GM12878 (cell line): ENCODE measurements at regions not wholly inside any gene's neighbourhood (a gene's known extent, or its start where the extent isn't known, plus 50 kb on each side); places are given as distances from the start of the nearest gene placed in this dataset.

Experiments
- ATAC-seq: fragments of 200-7000 bp; cut with Tn5 transposase; 3 replicates; pipeline ENCODE4 v1.9.1; 2020; ENCODE audit warnings: mild to moderate bottlenecking, moderate library complexity
- BruUV-seq: library from RNA; stranded (reverse); fragments of 400-500 nt; replicated peaks from 2 replicates; lab custom pipeline; 2021; lab: Mats Ljungman, UMichigan
- CTCF ChIA-PET: fragments of 300-600 bp; sonication (Branson Sonifier 250); formaldehyde crosslinking; extraction: SDS; loops from one replicate; lab custom pipeline; 2021; ENCODE audit warnings: inconsistent platforms; lab: Yijun Ruan, JAX
- POLR2A ChIA-PET: fragments of 350-600 bp; formaldehyde crosslinking; extraction: SDS; loops from one replicate; lab custom pipeline; 2021; ENCODE audit warnings: inconsistent platforms; lab: Charles Lee
- RAD21 ChIA-PET: fragments of 300-600 bp; sonication (Branson Sonifier 250); formaldehyde crosslinking; loops from one replicate; lab custom pipeline; 2023; ENCODE audit warnings: antibody characterized with exemption; ENCODE audit not compliant: unreplicated experiment; lab: Charles Lee
- SMC1A ChIA-PET: fragments of 300-600 bp; sonication (Branson Sonifier 250); formaldehyde crosslinking; loops from one replicate; lab custom pipeline; 2023; ENCODE audit not compliant: unreplicated experiment, uncharacterized antibody; lab: Charles Lee
- DNase-seq: peaks from one replicate; pipeline ENCODE4 v3.0.0-alpha.2; 2011; ENCODE audit warnings: low read depth, low spot score
- FAIRE-seq: peaks from 3 replicates; lab custom pipeline; 2011; peaks lifted over from hg19 to GRCh38; lab: Jason Lieb, UNC
- H2AFZ ChIP-seq: 2 replicates; pipeline ENCODE4 v1.6.0; 2011; ENCODE audit warnings: low read depth, low read length, control low read depth; ENCODE audit not compliant: control insufficient read depth
- H3K27ac ChIP-seq: 2 replicates; pipeline ENCODE4 v1.5.1; 2011; ENCODE audit warnings: control low read depth; ENCODE audit not compliant: control insufficient read depth, insufficient read depth
- H3K27me3 ChIP-seq, 2 experiments: replicated peaks in 1 of 2; 2 replicates each; pipeline versions ENCODE4 v1.6.0 to v1.6.1; 2011; ENCODE audit warnings: low read length in 1 of 2; ENCODE audit not compliant: control insufficient read depth in 2 of 2, insufficient read depth in 2 of 2
- H3K36me3 ChIP-seq, 2 experiments: 2 replicates each; pipeline ENCODE4 v1.5.1; 2011; ENCODE audit warnings: low read length in 1 of 2; ENCODE audit not compliant: control insufficient read depth in 2 of 2, insufficient read depth in 2 of 2
- H3K4me1 ChIP-seq: 2 replicates; pipeline ENCODE4 v1.6.1; 2011; ENCODE audit warnings: mild to moderate bottlenecking, low read length, moderate library complexity, mixed read lengths; ENCODE audit not compliant: control insufficient read depth, insufficient read depth
- H3K4me2 ChIP-seq: 2 replicates; pipeline ENCODE4 v1.6.0; 2011; ENCODE audit warnings: control low read depth; ENCODE audit not compliant: control insufficient read depth, insufficient read depth
- H3K4me3 ChIP-seq: fragments of 200-600 bp; sonication (generic); 2 replicates; pipeline ENCODE4 v1.5.1; 2016
- H3K79me2 ChIP-seq: 2 replicates; pipeline ENCODE4 v1.6.0; 2011; ENCODE audit warnings: low read length; ENCODE audit not compliant: control insufficient read depth, insufficient read depth
- H3K9ac ChIP-seq: 2 replicates; pipeline ENCODE4 v1.8.0; 2011; ENCODE audit warnings: low read length, control low read depth, mixed read lengths; ENCODE audit not compliant: control insufficient read depth, insufficient read depth
- H3K9me3 ChIP-seq: replicated peaks from 3 replicates; pipeline ENCODE4 v1.5.1; 2011; ENCODE audit warnings: mild to moderate bottlenecking, low read length; ENCODE audit not compliant: control insufficient read depth, insufficient read depth
- H4K20me1 ChIP-seq: 2 replicates; pipeline ENCODE4 v1.6.0; 2011; ENCODE audit not compliant: control insufficient read depth, insufficient read depth
- BHLHE40 ChIP-seq, 2 experiments: fragments of 450-650 bp in 1 of 2; IDR thresholded peaks; 2 replicates each; pipeline ENCODE4 v1.6.1; 2011 to 2017; ENCODE audit warnings: low read depth in 2 of 2, borderline replicate concordance in 1 of 2, improper control_type of control experiment in 1 of 2, low read length in 1 of 2, mild to moderate bottlenecking in 1 of 2
- HDGF ChIP-seq: fragments of 450-650 bp; IDR thresholded peaks from 2 replicates; pipeline ENCODE4 v1.6.1; 2016; ENCODE audit warnings: antibody characterized with exemption
- KLF5 ChIP-seq: fragments of 450-650 bp; IDR thresholded peaks from 2 replicates; pipeline ENCODE4 v1.6.1; 2014; ENCODE audit warnings: mild to moderate bottlenecking; ENCODE audit not compliant: partially characterized antibody
- MEF2A ChIP-seq: IDR thresholded peaks from 2 replicates; pipeline ENCODE4 v1.6.1; 2011; ENCODE audit warnings: low read depth, mild to moderate bottlenecking, low read length, moderate library complexity; ENCODE audit not compliant: insufficient read depth
- NR2F1 ChIP-seq: fragments of 450-650 bp; conservative IDR thresholded peaks from 2 replicates; pipeline ENCODE4 v1.6.1; 2017; ENCODE audit warnings: mild to moderate bottlenecking
- RAD21 ChIP-seq: IDR thresholded peaks from 2 replicates; pipeline ENCODE4 v1.6.1; 2011; ENCODE audit warnings: mild to moderate bottlenecking, low read depth, low read length, moderate library complexity; ENCODE audit not compliant: insufficient read depth
- RELA ChIP-seq: fragments of 450-650 bp; IDR thresholded peaks from 2 replicates; pipeline ENCODE4 v1.8.0; 2014; ENCODE audit warnings: borderline replicate concordance; ENCODE audit not compliant: partially characterized antibody
- SMAD5 ChIP-seq: IDR thresholded peaks from 2 replicates; pipeline ENCODE4 v1.6.1; 2016; ENCODE audit warnings: antibody characterized with exemption, low read depth
- SMARCA5 ChIP-seq: fragments of 450-650 bp; IDR thresholded peaks from 2 replicates; pipeline ENCODE4 v1.6.1; 2017; ENCODE audit warnings: mild to moderate bottlenecking
- SMC3 ChIP-seq: IDR thresholded peaks from 2 replicates; pipeline ENCODE4 v1.6.1; 2011; ENCODE audit warnings: low read length, improper control_type of control experiment, borderline replicate concordance
- ZNF687 ChIP-seq: fragments of 450-650 bp; IDR thresholded peaks from 2 replicates; pipeline ENCODE4 v1.6.1; 2017; ENCODE audit warnings: mild to moderate bottlenecking, moderate library complexity
- ZSCAN29 ChIP-seq: fragments of 450-650 bp; IDR thresholded peaks from 2 replicates; pipeline ENCODE4 v1.6.1; 2017; ENCODE audit warnings: mild to moderate bottlenecking, moderate library complexity
- WGBS: methylation state at CpG from one replicate; pipeline ENCODE4 v1.1.6; 2016; ENCODE audit warnings: low lambda C conversion rate; ENCODE audit not compliant: insufficient replicate concordance, insufficient coverage; ENCODE audit errors: missing lambda C conversion rate; 5-methylcytosine and 5-hydroxymethylcytosine counted together
- in situ Hi-C: fragments of 300-500 bp; cut with MboI; formaldehyde crosslinking; loops from 9 replicates; pipeline ENCODE4 v1.14.3; 2018; ENCODE audit warnings: mixed read lengths
- intact Hi-C: fragments of 100-400 bp; cut with micrococcal nuclease; formaldehyde crosslinking; loops from one replicate; pipeline ENCODE4 v1.14.2; 2022; ENCODE audit not compliant: unreplicated experiment
- TF ChIP-seq, protein P1 (sequence below): fragments of 150-350 bp; IDR thresholded peaks from 2 replicates; pipeline ENCODE4 v1.6.1; 2016; ENCODE audit warnings: low read depth, low read length

DNA sequence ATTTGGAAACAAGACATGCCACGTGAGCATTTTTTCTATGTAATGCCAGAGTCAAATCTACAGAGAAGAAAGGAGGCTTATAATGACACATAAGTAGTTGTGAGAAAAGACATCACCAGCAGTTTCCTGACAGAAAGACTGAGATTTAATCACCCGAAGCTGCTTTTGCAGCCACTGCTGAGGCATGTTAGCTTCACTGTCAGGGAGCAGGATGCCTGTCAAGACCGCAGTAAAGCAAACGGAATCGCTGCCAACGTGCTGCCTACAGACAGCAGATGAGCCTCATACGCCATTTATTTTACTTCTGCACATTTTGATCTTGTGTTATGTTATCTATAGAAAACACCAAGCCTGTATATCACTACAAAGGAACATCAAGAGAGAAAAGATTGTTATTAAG is 68.7 kb upstream of the NDST3 start:
- in situ Hi-C loops = no loop called here
- H4K20me1 ChIP-seq = no peaks in the 10 kb centered on the region
- H2AFZ ChIP-seq = no peak overlapping the region
- no peaks in the 10 kb centered on the region for H3K27me3 ChIP-seq
- H3K9ac ChIP-seq = no peak overlapping the region
- no peak overlapping the region for H3K4me3 ChIP-seq
- no TSS peak for BruUV-seq
- H3K4me2 ChIP-seq = no peak overlapping the region
- TF ChIP-seq RELA (no peak), NR2F1 (no peak), ZSCAN29 (no peak), KLF5 (no peak), SMAD5 (no peak), SMARCA5 (no peak), HDGF (no peak), RAD21 (no peak), MEF2A (no peak), BHLHE40 (IDR thresholded peaks at IDR 0.05; ENCODE audit: borderline replicate concordance in 1 of 2, low read depth in 2 of 2, low read length in 1 of 2) (no peak), SMC3 (no peak), ZNF687 (no peak)
- TF ChIP-seq, protein P1, sequence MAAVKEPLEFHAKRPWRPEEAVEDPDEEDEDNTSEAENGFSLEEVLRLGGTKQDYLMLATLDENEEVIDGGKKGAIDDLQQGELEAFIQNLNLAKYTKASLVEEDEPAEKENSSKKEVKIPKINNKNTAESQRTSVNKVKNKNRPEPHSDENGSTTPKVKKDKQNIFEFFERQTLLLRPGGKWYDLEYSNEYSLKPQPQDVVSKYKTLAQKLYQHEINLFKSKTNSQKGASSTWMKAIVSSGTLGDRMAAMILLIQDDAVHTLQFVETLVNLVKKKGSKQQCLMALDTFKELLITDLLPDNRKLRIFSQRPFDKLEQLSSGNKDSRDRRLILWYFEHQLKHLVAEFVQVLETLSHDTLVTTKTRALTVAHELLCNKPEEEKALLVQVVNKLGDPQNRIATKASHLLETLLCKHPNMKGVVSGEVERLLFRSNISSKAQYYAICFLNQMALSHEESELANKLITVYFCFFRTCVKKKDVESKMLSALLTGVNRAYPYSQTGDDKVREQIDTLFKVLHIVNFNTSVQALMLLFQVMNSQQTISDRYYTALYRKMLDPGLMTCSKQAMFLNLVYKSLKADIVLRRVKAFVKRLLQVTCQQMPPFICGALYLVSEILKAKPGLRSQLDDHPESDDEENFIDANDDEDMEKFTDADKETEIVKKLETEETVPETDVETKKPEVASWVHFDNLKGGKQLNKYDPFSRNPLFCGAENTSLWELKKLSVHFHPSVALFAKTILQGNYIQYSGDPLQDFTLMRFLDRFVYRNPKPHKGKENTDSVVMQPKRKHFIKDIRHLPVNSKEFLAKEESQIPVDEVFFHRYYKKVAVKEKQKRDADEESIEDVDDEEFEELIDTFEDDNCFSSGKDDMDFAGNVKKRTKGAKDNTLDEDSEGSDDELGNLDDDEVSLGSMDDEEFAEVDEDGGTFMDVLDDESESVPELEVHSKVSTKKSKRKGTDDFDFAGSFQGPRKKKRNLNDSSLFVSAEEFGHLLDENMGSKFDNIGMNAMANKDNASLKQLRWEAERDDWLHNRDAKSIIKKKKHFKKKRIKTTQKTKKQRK = no peak
- CTCF ChIA-PET = interaction anchor here (0.8 kb wide), 1 partner anchor 22 kb away, joined by 3 read pairs; no protein-coding TSS in a partner anchor
- no peaks in the 10 kb centered on the region for H3K36me3 ChIP-seq
- no peak for ATAC-seq
- POLR2A ChIA-PET = no interaction called here
- no peaks in the 10 kb centered on the region for H3K79me2 ChIP-seq
- intact Hi-C loops = no loop called here
- no peak for DNase-seq
- no peak overlapping the region for H3K27ac ChIP-seq
- no peaks in the 10 kb centered on the region for H3K9me3 ChIP-seq
- RAD21 ChIA-PET = no interaction called here
- 21% methylated on average over 7 of the region's 7 CpGs for WGBS
- no peak for FAIRE-seq
- H3K4me1 ChIP-seq = no peaks in the 10 kb centered on the region
- SMC1A ChIA-PET = no interaction called here
